Dendritic cell treated with granulocyte-macrophage colony-stimulating factor and Interleukin-4, amounts not matched to agents 40 ng/mL and 50 ng/mL, for 4 days (primary cell): ENCODE measurements at regions not wholly inside any gene's neighbourhood (a gene's known extent, or its start where the extent isn't known, plus 50 kb on each side); places are given as distances from the start of the nearest gene placed in this dataset.
"Not testable (repeated sequence)": the region's sequence is repeated elsewhere in the genome, so short reads cannot be mapped to it uniquely, and the experiment has no call there.

ENCODE experiments used
- H3K27ac Mint-ChIP-seq: one replicate; pipeline ENCODE4 v1.8.0; 2022; ENCODE audit warnings: mild to moderate bottlenecking, mixed read lengths
- H3K27me3 Mint-ChIP-seq: one replicate; pipeline ENCODE4 v1.8.0; 2022; ENCODE audit warnings: mild to moderate bottlenecking, mixed read lengths
- H3K36me3 Mint-ChIP-seq: one replicate; pipeline ENCODE4 v1.8.0; 2022; ENCODE audit warnings: low read depth, mixed read lengths
- H3K4me1 Mint-ChIP-seq: one replicate; pipeline ENCODE4 v1.8.0; 2022; ENCODE audit warnings: low read depth, mixed read lengths
- H3K4me3 Mint-ChIP-seq: one replicate; pipeline ENCODE4 v1.8.0; 2022; ENCODE audit warnings: mild to moderate bottlenecking, moderate library complexity, mixed read lengths
- H3K9me3 Mint-ChIP-seq: one replicate; pipeline ENCODE4 v1.8.0; 2022; ENCODE audit warnings: mixed read lengths
- intact Hi-C: fragments of 100-400 bp; cut with micrococcal nuclease; formaldehyde crosslinking; loops from one replicate; pipeline ENCODE4 v1.15.0; 2022

DNA sequence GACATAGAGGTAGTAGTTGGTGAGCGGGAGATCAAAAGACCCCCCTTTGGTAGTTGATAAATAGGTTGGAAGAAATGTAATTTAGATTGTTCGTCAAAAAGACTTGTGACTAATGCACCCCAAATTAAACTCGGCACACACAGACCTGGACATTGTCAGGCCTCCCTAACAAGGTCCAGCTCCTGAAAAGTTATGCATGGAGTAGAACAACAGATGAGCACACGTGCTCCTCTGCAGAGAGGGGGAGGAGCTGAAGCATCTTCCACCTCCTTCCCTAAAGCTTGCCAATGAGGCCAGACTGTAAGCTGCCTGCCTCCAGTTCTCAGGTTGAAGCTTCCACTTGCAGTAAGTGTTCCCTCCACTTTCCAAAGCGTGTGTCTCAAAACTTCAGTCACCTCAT, 153.5 kb upstream of the CXCL13 start:
- H3K9me3 Mint-ChIP-seq, H3K4me1 Mint-ChIP-seq, intact Hi-C loops, H3K36me3 Mint-ChIP-seq, H3K4me3 Mint-ChIP-seq, H3K27me3 Mint-ChIP-seq, H3K27ac Mint-ChIP-seq: not testable (repeated sequence)

DNA sequence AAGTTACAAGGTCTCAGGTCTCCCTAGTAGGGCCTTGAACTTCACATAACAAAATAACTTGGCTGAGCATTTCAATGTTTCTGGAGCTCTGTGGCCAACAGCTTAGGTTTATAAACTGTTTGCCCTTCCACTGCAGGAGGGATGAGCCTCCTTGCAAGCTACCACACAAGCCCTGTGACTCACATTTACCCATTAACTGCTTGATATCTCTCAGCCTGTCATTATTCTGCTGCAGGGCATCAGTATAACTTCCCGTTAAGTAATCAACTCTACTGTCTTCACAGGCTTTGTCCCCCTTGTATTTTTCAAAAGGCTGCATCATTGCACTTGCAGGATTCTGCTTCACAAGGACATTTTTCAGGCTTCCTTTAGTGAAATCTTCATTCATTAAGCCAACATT, 151.7 kb upstream of the CXCL13 start:
- intact Hi-C loops: no loop called here
- Mint-ChIP-seq H3K4me3 (no peak overlapping the region), H3K27ac (no peak overlapping the region), H3K27me3 (no peaks in the 10 kb centered on the region), H3K9me3 (no peaks in the 10 kb centered on the region), H3K36me3 (no peaks in the 10 kb centered on the region), H3K4me1 (no peaks in the 10 kb centered on the region)

DNA sequence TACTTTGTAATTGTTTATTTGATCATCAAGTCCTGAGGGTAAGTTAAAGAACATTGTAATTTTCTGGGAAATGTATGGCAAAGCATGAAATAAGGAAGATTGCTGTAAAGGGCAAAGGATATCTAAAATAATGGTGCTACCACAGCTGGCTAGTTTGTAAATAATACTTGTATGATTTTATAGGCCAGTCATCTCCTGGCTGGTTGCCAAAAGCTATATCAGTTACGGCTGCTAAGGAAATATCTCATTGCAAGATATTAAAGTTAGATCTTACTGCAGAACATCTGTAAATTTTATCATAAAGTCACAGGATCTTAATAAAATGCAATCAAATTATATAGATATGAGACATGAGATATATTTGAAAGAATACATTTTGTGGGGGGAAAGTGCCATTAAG, 150.8 kb upstream of the CXCL13 start:
- H3K4me3 Mint-ChIP-seq: no peak overlapping the region
- no peaks in the 10 kb centered on the region for H3K9me3 Mint-ChIP-seq

DNA sequence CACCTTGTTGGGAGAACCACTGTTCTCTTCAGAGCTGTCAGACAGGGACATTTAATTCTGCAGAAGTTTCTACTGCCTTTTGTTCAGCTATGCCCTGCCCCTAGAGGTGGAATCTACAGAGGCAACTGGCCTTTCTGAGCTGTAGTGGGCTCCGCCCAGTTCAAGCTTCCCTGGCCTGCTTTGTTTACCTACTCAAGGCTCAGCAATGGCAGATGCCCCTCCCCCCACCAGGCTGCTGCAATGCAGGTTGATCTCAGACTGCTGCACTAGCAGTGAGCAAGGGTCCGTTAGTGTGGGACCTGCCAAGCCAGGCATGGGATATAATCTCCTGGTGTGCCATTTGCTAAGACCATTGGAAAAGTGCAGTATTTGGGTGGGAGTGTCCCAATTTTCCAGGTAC, 141.5 kb upstream of the CXCL13 start:
- H3K36me3 Mint-ChIP-seq, H3K4me3 Mint-ChIP-seq, H3K27ac Mint-ChIP-seq, intact Hi-C loops, H3K4me1 Mint-ChIP-seq, H3K9me3 Mint-ChIP-seq, H3K27me3 Mint-ChIP-seq: not testable (repeated sequence)

More for the DNA sequence above, 150.8 kb upstream of the CXCL13 start:
- H3K27me3 Mint-ChIP-seq: no peaks in the 10 kb centered on the region
- no peak overlapping the region for H3K27ac Mint-ChIP-seq
- no peaks in the 10 kb centered on the region for H3K4me1 Mint-ChIP-seq
- H3K36me3 Mint-ChIP-seq: no peaks in the 10 kb centered on the region
- intact Hi-C loops: no loop called here

DNA sequence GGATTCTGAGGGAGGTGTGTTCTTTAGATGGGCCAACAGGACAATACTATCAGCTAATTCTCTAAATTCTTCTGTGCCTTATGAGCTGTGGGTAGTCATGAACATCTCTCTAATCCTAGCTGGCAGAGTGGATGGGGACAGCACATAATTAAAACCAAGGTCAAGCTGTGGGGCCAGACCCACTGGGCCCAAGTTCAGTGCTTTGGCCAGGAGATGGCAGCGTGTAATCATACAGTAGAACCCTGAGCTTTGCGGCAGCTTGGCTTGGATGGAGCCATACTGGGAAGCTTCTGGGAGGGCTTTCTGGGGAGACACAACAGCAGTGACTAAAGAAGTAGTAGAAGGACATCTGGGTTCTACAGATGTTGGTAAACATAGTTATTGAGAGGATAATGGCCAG, 140.3 kb upstream of the CXCL13 start:
- intact Hi-C loops: no loop called here
- H3K27ac Mint-ChIP-seq: no peak overlapping the region

DNA sequence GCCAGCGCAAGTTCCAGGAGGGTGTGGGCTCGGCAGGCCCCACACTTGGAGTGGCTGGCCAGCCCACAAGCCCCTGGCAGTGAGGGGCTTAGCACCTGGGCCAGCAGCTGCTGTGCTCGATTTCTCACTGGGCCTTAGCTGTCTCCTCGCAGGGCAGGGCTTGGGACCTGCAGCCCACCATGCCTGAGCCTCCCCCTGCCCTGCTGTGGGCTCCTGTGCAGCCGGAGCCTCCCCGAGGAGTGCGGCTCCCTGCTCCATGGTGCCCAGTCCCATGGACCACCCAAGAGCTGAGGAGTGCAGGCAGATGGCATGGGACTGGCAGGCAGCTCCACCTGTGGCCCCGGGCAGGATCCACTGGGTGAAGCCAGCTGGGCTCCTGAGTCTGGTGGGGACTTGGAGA, 139.2 kb upstream of the CXCL13 start:
- Mint-ChIP-seq H3K4me3 (no peak overlapping the region), H3K27ac (no peak overlapping the region), H3K9me3 (no peaks in the 10 kb centered on the region), H3K4me1 (no peaks in the 10 kb centered on the region), H3K27me3 (no peaks in the 10 kb centered on the region), H3K36me3 (no peaks in the 10 kb centered on the region)
- intact Hi-C loops: no loop called here

More for the DNA sequence above, 140.3 kb upstream of the CXCL13 start:
- no peaks in the 10 kb centered on the region for H3K36me3 Mint-ChIP-seq
- H3K4me3 Mint-ChIP-seq: no peak overlapping the region
- H3K4me1 Mint-ChIP-seq: no peaks in the 10 kb centered on the region
- H3K27me3 Mint-ChIP-seq: no peaks in the 10 kb centered on the region
- no peaks in the 10 kb centered on the region for H3K9me3 Mint-ChIP-seq

DNA sequence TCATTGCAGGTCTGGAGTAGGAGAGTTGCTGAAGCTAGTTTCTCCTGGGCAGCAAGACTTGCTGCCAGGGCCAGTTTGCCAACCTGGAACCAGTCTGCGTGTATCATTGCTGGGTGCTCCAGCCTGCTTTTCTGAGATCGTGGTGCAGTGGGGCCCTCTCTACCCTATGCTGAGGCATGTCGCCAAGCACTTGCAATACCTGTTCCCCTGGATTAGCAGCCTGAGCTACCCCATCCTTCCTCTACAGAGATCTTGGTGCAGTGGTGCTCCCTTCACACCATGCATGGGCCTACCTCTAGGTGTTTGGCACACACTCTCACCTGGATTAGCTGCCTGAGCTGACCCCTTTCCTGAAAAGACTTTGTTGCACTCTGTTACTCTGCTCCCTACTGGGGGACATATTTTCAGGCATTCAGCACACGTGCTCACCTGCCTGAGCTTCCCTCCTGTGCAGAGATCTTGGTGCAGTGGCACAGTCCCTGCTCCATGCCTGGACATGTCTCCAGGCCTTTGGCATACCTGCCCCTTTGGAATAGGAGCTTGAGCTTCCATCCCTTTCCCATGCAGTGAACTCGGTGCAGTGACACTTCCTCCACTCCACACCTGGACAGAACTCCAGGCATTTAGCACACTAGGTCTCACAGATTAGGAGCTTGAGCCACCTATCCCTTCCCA, 133.7 kb upstream of the CXCL13 start:
- H3K27ac Mint-ChIP-seq: no peak overlapping the region
- H3K4me1 Mint-ChIP-seq: no peaks in the 10 kb centered on the region
- H3K9me3 Mint-ChIP-seq: no peaks in the 10 kb centered on the region
- no peaks in the 10 kb centered on the region for H3K27me3 Mint-ChIP-seq
- no peak overlapping the region for H3K4me3 Mint-ChIP-seq
- intact Hi-C loops: no loop called here
- H3K36me3 Mint-ChIP-seq: no peaks in the 10 kb centered on the region

DNA sequence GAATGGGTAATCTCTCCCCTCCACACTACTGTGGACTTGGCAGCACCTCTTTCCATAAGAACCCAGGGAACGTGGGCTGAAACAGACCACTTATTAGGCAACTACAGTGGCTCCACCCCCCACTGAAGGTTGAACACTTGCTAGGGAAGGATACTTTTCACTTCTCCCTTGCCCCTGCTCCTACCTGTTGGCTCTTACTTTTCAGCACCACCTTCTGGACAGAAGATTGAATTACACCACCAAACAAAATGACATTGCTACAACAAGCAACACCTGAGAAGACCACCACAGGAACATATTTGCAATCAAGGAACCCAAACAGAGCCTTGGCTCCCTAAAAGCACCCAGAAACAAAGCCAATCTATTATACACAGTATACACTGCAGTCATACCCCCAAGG, 132.1 kb upstream of the CXCL13 start:
- no peaks in the 10 kb centered on the region for H3K4me1 Mint-ChIP-seq
- H3K9me3 Mint-ChIP-seq: no peaks in the 10 kb centered on the region
- H3K27ac Mint-ChIP-seq: no peak overlapping the region
- no peaks in the 10 kb centered on the region for H3K27me3 Mint-ChIP-seq
- no peak overlapping the region for H3K4me3 Mint-ChIP-seq
- H3K36me3 Mint-ChIP-seq: no peaks in the 10 kb centered on the region
- intact Hi-C loops: no loop called here

DNA sequence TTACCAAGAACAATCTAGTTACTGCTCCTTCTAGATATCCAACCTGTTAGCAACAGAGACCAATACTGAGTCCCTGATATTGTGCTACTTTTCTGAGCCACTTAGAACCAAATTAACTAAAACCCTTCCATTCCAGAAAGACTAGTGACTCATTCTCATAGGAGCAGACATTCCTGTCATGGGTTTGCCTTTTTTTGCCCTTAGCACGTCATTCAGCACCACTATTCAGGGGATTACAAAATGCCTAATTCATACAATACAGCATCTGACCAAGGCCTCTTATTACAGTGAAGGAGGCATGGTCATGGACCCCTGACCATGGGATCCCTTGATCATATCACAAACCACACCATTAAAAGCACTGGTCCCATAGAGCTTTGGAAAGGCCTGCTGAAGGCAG, 123.8 kb upstream of the CXCL13 start:
- no peaks in the 10 kb centered on the region for H3K4me1 Mint-ChIP-seq
- H3K27ac Mint-ChIP-seq: no peak overlapping the region
- H3K9me3 Mint-ChIP-seq: no peaks in the 10 kb centered on the region
- H3K4me3 Mint-ChIP-seq: no peak overlapping the region
- no peaks in the 10 kb centered on the region for H3K36me3 Mint-ChIP-seq
- intact Hi-C loops: no loop called here
- H3K27me3 Mint-ChIP-seq: no peaks in the 10 kb centered on the region

DNA sequence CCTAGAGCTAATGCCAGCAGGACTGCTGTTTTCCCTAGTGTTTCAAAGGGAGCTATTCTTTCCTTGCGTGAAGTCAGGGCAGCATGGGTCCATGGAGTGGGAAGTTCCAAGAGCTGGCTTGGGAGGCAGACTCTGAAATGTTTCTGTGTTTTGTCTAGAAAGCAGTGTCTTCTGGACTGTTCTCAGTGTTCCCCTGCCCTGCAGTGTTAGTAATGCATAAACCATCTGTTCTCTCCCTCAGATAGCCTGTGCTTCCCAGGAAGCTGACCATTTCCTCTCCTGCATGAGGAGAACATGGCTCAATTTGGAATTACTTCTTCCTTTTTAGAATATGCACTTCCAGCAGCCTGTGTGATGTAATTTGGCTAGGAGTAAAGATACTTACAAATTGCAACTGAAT, 116.7 kb upstream of the CXCL13 start:
- H3K9me3 Mint-ChIP-seq: no peaks in the 10 kb centered on the region
- H3K36me3 Mint-ChIP-seq: no peaks in the 10 kb centered on the region
- H3K4me3 Mint-ChIP-seq: no peak overlapping the region
- H3K4me1 Mint-ChIP-seq: peaks cover 10% of the 10 kb centered on the region
- intact Hi-C loops: no loop called here
- no peaks in the 10 kb centered on the region for H3K27me3 Mint-ChIP-seq
- no peak overlapping the region for H3K27ac Mint-ChIP-seq

DNA sequence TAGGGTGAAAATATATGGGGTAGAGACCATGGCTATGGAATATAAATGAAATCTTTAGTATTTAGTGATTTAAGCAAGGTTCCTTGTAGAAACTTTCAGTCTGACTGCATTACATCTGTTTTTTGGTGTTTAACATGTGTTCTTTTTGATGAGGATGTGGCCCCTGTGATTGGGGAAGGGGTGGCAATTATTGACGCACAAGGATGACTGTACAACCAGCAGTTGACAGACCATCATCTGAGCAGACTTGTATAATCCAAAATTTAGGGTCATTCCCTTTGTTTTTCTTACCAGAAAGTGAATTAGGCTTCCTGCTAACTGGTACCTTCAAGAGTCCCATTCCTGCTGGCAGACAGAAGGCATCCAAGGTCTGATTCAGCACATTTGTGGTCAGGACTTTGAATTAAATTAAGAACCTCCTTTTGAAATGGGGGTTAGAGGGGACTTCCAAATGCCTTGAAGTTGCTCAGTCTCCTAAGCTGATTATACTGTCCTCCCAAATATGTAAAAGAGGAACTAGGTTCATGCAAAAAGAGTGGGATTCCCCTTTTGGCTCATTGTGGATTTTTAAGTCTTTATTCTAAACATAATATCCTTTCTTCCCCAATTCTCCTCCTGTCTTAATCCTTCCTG, 112.4 kb upstream of the CXCL13 start:
- Mint-ChIP-seq H3K4me3 (no peak overlapping the region), H3K9me3 (no peaks in the 10 kb centered on the region), H3K36me3 (no peaks in the 10 kb centered on the region), H3K4me1 (peaks cover 10% of the 10 kb centered on the region), H3K27me3 (no peaks in the 10 kb centered on the region), H3K27ac (no peak overlapping the region)
- intact Hi-C loops: no loop called here

DNA sequence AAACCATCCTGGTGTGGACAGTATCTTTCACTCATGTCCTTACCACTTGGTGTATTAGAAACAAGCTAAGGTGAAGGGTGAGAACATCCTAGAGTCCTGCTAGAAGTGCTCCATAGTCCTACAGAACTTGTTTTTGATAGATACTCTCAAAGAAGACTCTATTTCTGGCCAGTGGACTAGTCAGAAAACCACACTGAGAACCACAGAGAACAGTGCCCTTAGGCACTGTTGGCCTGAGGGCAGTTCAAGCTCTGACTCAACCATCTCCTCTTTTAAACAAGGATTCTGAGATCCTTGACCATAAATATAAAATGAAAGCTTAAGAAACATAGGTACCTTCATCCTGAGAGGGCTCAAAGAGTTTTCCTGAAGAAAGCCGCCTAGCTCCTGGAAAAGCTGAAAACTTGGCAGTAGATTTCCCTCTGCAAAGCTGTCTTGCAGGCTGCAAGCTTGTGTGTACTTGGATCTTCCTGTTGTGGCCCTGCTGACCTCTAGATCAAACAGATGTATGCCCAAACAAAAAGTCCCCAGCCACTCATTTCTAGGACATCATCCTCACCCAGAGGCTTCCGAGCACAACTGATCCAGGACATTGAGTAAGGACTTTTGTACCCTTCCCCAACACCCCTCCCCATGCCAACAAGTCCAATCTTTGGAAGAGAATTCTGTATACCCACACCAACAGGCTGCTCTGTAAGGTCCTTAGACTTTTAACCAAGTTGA, 111.6 kb upstream of the CXCL13 start:
- H3K27me3 Mint-ChIP-seq: no peaks in the 10 kb centered on the region
- no peaks in the 10 kb centered on the region for H3K9me3 Mint-ChIP-seq
- intact Hi-C loops: no loop called here
- H3K4me1 Mint-ChIP-seq: peaks cover 10% of the 10 kb centered on the region
- no peak overlapping the region for H3K27ac Mint-ChIP-seq
- H3K4me3 Mint-ChIP-seq: no peak overlapping the region
- H3K36me3 Mint-ChIP-seq: no peaks in the 10 kb centered on the region

DNA sequence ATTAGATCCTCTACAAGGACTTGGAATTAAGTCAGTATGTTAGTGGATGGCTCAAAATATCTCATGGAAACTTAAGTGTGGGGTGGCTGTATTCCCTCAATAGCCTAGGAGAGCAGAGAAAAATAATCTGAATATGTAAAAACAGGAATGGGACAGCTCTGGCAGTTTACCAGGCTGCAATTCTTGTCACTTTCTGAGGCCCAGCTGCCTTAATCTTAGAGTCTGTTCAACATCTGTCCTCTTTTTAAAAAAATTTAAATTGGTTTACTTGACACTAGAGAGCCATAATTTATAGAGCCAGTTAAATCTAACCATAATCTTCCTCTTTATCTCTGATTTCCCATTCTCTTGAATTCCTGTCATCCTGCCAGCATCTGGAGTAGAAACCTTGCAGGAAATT, 109.2 kb upstream of the CXCL13 start:
- H3K9me3 Mint-ChIP-seq: no peaks in the 10 kb centered on the region
- H3K36me3 Mint-ChIP-seq: no peaks in the 10 kb centered on the region
- H3K4me3 Mint-ChIP-seq: no peak overlapping the region
- H3K27ac Mint-ChIP-seq: no peak overlapping the region
- H3K4me1 Mint-ChIP-seq: peaks cover 10% of the 10 kb centered on the region
- H3K27me3 Mint-ChIP-seq: no peaks in the 10 kb centered on the region
- intact Hi-C loops: no loop called here

DNA sequence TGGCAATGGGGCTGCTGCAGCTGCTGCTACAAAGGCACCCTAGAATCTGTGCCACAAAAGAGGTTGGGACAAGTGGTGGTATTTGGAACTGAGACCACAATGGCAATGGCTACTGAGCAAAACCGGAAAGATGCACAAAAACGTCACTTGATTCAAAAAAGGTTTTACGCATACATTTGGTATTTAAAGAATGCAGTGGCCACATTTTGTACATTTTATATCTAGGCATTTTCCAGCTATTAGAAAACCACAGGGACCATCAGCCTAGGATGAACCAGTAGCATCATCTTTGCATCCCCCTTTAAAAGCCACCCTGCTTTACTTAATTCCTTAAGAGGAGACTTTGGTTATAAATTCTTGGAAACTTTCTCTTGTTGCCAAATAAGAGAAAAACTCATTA, 104.8 kb upstream of the CXCL13 start:
- H3K27ac Mint-ChIP-seq: no peak overlapping the region
- no peaks in the 10 kb centered on the region for H3K36me3 Mint-ChIP-seq
- intact Hi-C loops: no loop called here
- H3K27me3 Mint-ChIP-seq: no peaks in the 10 kb centered on the region
- H3K9me3 Mint-ChIP-seq: no peaks in the 10 kb centered on the region
- no peak overlapping the region for H3K4me3 Mint-ChIP-seq
- H3K4me1 Mint-ChIP-seq: no peaks in the 10 kb centered on the region
